Hepatocyte (in vitro differentiated cells): ENCODE measurements at regions not wholly inside any gene's neighbourhood (a gene's known extent, or its start where the extent isn't known, plus 50 kb on each side); places are given as distances from the start of the nearest gene placed in this dataset.

ENCODE experiments used
- DNase-seq: peaks from one replicate; pipeline ENCODE4 v3.0.0-alpha.2; 2016; ENCODE audit warnings: low spot score
- H2AFZ ChIP-seq: fragments of 200-600 bp; sonication (generic); 2 replicates; pipeline ENCODE4 v1.6.0; 2016; ENCODE audit warnings: antibody characterized with exemption, mild to moderate bottlenecking
- H3K27ac ChIP-seq: fragments of 200-600 bp; sonication (generic); 2 replicates; pipeline ENCODE4 v1.5.1; 2016; ENCODE audit warnings: mild to moderate bottlenecking
- H3K27me3 ChIP-seq: fragments of 200-600 bp; sonication (generic); 2 replicates; pipeline ENCODE4 v1.6.1; 2016
- H3K36me3 ChIP-seq: fragments of 200-600 bp; sonication (generic); replicated peaks from 2 replicates; pipeline ENCODE4 v1.5.1; 2016; ENCODE audit warnings: low read depth; ENCODE audit not compliant: insufficient read depth
- H3K4me1 ChIP-seq: fragments of 200-600 bp; sonication (generic); 2 replicates; pipeline ENCODE4 v1.5.1; 2016; ENCODE audit warnings: mild to moderate bottlenecking, moderate library complexity; ENCODE audit not compliant: insufficient read depth
- H3K4me2 ChIP-seq: fragments of 200-600 bp; sonication (generic); 2 replicates; pipeline ENCODE4 v1.6.0; 2016
- H3K4me3 ChIP-seq: fragments of 200-600 bp; sonication (generic); 2 replicates; pipeline ENCODE4 v1.5.1; 2016; ENCODE audit warnings: mild to moderate bottlenecking
- H3K79me2 ChIP-seq: fragments of 200-600 bp; sonication (generic); 2 replicates; pipeline ENCODE4 v1.6.0; 2017; ENCODE audit warnings: mild to moderate bottlenecking
- H3K9me2 ChIP-seq: fragments of 200-600 bp; sonication (generic); replicated peaks from 2 replicates; pipeline ENCODE4 v1.6.0; 2017; ENCODE audit warnings: mild to moderate bottlenecking; ENCODE audit not compliant: insufficient read depth
- H3K9me3 ChIP-seq: fragments of 200-600 bp; sonication (generic); 2 replicates; pipeline ENCODE4 v1.5.1; 2016; ENCODE audit warnings: low read depth, mild to moderate bottlenecking
- H4K20me1 ChIP-seq: fragments of 200-600 bp; sonication (generic); 2 replicates; pipeline ENCODE4 v1.6.0; 2016; ENCODE audit warnings: mild to moderate bottlenecking; ENCODE audit not compliant: insufficient read depth, poor library complexity, severe bottlenecking
- EZH2 ChIP-seq: fragments of 200-600 bp; sonication (generic); IDR thresholded peaks from 2 replicates; pipeline ENCODE4 v1.6.1; 2016; ENCODE audit warnings: antibody characterized with exemption, mild to moderate bottlenecking, borderline replicate concordance
- EZH2phosphoT487 ChIP-seq: fragments of 200-600 bp; sonication (generic); IDR thresholded peaks from one replicate; pipeline ENCODE4 v1.6.1; 2018; ENCODE audit warnings: antibody characterized with exemption, mild to moderate bottlenecking, low read depth, moderate library complexity; ENCODE audit not compliant: unreplicated experiment, severe bottlenecking
- WGBS: methylation state at CpG from one replicate; pipeline ENCODE4 v1.1.6; 2016; ENCODE audit warnings: low lambda C conversion rate; ENCODE audit errors: missing lambda C conversion rate; 5-methylcytosine and 5-hydroxymethylcytosine counted together
- TF ChIP-seq, protein P1 (sequence below): fragments of 200-600 bp; sonication (generic); IDR thresholded peaks from 2 replicates; pipeline ENCODE4 v1.5.1; 2016; ENCODE audit warnings: antibody characterized with exemption, mild to moderate bottlenecking; ENCODE audit not compliant: poor library complexity

GRCh38 chr17:79534851-79535727, 75.8 kb downstream of the RBFOX3 start:
- H3K36me3 ChIP-seq = no peaks in the 10 kb centered on the region
- H3K27ac ChIP-seq = no peak overlapping the region
- WGBS = 92% methylated on average over 23 of the region's 23 CpGs

GRCh38 chr17:79534111-79534510, 76.7 kb downstream of the RBFOX3 start:
- Histone ChIP-seq H3K9me2 (no peaks in the 10 kb centered on the region), H3K4me3 (no peak overlapping the region), H4K20me1 (no peaks in the 10 kb centered on the region), H3K9me3 (no peaks in the 10 kb centered on the region), H3K27ac (no peak overlapping the region), H3K4me1 (no peaks in the 10 kb centered on the region), H3K4me2 (no peak overlapping the region), H3K36me3 (no peaks in the 10 kb centered on the region), H3K27me3 (no peaks in the 10 kb centered on the region), H3K79me2 (no peaks in the 10 kb centered on the region), H2AFZ (no peak overlapping the region)
- TF ChIP-seq, protein P1, sequence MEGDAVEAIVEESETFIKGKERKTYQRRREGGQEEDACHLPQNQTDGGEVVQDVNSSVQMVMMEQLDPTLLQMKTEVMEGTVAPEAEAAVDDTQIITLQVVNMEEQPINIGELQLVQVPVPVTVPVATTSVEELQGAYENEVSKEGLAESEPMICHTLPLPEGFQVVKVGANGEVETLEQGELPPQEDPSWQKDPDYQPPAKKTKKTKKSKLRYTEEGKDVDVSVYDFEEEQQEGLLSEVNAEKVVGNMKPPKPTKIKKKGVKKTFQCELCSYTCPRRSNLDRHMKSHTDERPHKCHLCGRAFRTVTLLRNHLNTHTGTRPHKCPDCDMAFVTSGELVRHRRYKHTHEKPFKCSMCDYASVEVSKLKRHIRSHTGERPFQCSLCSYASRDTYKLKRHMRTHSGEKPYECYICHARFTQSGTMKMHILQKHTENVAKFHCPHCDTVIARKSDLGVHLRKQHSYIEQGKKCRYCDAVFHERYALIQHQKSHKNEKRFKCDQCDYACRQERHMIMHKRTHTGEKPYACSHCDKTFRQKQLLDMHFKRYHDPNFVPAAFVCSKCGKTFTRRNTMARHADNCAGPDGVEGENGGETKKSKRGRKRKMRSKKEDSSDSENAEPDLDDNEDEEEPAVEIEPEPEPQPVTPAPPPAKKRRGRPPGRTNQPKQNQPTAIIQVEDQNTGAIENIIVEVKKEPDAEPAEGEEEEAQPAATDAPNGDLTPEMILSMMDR = no peak
- TF ChIP-seq EZH2 (no peak), EZH2phosphoT487 (no peak)
- no peak for DNase-seq
- WGBS = 87% methylated on average over 11 of the region's 11 CpGs

More at GRCh38 chr17:79534851-79535727, 75.8 kb downstream of the RBFOX3 start:
- H3K9me3 ChIP-seq = no peaks in the 10 kb centered on the region
- H3K9me2 ChIP-seq = no peaks in the 10 kb centered on the region
- DNase-seq = no peak
- H3K27me3 ChIP-seq = no peaks in the 10 kb centered on the region
- no peak overlapping the region for H2AFZ ChIP-seq
- no peak overlapping the region for H3K4me2 ChIP-seq
- TF ChIP-seq, protein P1 = no peak
- TF ChIP-seq EZH2phosphoT487 (no peak), EZH2 (no peak)
- no peaks in the 10 kb centered on the region for H3K79me2 ChIP-seq
- H3K4me1 ChIP-seq = no peaks in the 10 kb centered on the region
- H4K20me1 ChIP-seq = no peaks in the 10 kb centered on the region
- no peak overlapping the region for H3K4me3 ChIP-seq

- Histone ChIP-seq H3K27me3 (no peaks in the 10 kb centered on the region), H3K9me3 (no peaks in the 10 kb centered on the region), H3K9me2 (no peaks in the 10 kb centered on the region), H3K4me1 (no peaks in the 10 kb centered on the region), H3K4me3 (no peak overlapping the region), H2AFZ (no peak overlapping the region), H3K27ac (no peak overlapping the region), H3K36me3 (no peaks in the 10 kb centered on the region), H4K20me1 (no peaks in the 10 kb centered on the region), H3K4me2 (no peak overlapping the region), H3K79me2 (no peaks in the 10 kb centered on the region)
- no peak for DNase-seq
- 92% methylated on average over 12 of the region's 12 CpGs for WGBS
- TF ChIP-seq EZH2 = no peak
These were observed 77.7 kb downstream of the RBFOX3 start for GRCh38 chr17:79533116-79533515.

DNA sequence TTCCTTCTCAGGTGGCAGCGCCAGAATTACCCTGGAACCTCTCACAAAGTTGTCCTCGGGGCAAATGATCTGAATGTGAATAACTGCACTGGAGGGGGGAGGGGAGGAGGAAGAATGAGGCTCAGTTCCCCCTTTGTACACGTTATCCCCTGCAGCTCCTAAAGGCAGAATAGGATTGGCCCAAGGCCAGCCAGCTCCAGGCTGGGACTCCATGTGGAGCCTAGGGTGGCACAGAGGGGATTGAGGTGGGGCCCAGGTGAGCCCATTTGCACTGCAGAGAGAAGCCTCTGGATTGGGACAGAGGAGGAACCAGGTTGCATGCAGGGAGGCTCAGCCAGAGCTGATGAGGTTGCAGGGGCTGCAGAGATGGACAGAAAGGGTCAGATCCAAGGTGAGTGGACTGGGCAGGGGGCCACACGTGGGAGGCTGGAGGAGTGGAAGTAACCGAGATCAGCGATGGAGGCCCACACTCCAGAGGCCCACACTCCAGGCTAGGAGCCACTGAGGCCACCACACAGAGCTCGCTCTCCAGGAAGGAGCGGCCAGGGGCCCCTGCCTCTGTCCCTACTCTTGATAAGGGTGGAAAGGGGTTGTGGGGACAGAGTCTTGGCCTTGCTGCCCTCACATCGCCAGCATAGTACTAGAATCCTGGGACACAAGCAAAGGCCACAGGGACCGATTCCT, 78.6 kb downstream of the RBFOX3 start:
- Histone ChIP-seq H3K4me3 (no peak overlapping the region), H3K9me3 (no peaks in the 10 kb centered on the region), H3K9me2 (no peaks in the 10 kb centered on the region), H3K4me1 (no peaks in the 10 kb centered on the region), H3K27ac (no peak overlapping the region), H3K36me3 (no peaks in the 10 kb centered on the region), H3K27me3 (no peaks in the 10 kb centered on the region), H2AFZ (no peak overlapping the region), H3K4me2 (no peak overlapping the region), H3K79me2 (no peaks in the 10 kb centered on the region), H4K20me1 (no peaks in the 10 kb centered on the region)
- no peak for DNase-seq
- WGBS = 82% methylated on average over 10 of the region's 10 CpGs
- TF ChIP-seq, protein P1 = no peak
- TF ChIP-seq EZH2 = no peak
- no peak for TF ChIP-seq EZH2phosphoT487
